Lower leg skin (tissue), 4 donors: ENCODE measurements at regions not wholly inside any gene's neighbourhood (a gene's known extent, or its start where the extent isn't known, plus 50 kb on each side); places are given as distances from the start of the nearest gene placed in this dataset.

Experiments
- DNase-seq, 2 donors: peaks; one replicate each; pipeline ENCODE4 v3.0.0-alpha.2; 2019; ENCODE audit warnings: low spot score in 2 of 2
- H3K4me3 ChIP-seq: fragments of 200-600 bp; sonication (generic); 2 replicates; pipeline ENCODE4 v1.5.1; 2017; ENCODE audit warnings: mild to moderate bottlenecking, low read depth; ENCODE audit not compliant: poor library complexity, severe bottlenecking
- CTCF ChIP-seq, 3 donors: fragments of 450-650 bp; IDR thresholded peaks; one replicate each; pipeline ENCODE4 v1.5.1; 2016; ENCODE audit warnings: antibody characterized with exemption in 3 of 3, mild to moderate bottlenecking in 3 of 3, moderate library complexity in 2 of 3
- POLR2A ChIP-seq, 2 donors: fragments of 450-650 bp; IDR thresholded peaks; one replicate each; pipeline ENCODE4 v1.6.1; 2016 to 2017; ENCODE audit warnings: antibody characterized with exemption in 2 of 2, mild to moderate bottlenecking in 1 of 2, moderate library complexity in 1 of 2
- WGBS, 2 donors: methylation state at CpG; one replicate each; pipeline ENCODE4 v1.1.5; 2018; 5-methylcytosine and 5-hydroxymethylcytosine counted together
- intact Hi-C: fragments of 100-400 bp; cut with DNase I; formaldehyde crosslinking; loops from one replicate; pipeline ENCODE4 v1.15.0; 2023; ENCODE audit warnings: low total_unique reads

GRCh38 chr14:98946940-98947339 lies 325.1 kb downstream of the BCL11B start:
- peak in 1 of 2 donors; percentile 86 for DNase-seq
- H3K4me3 ChIP-seq = no peak overlapping the region
- no peak for TF ChIP-seq POLR2A (IDR thresholded peaks at IDR 0.05)
- no peak for TF ChIP-seq CTCF (IDR thresholded peaks at IDR 0.05)
- WGBS, 2 donors = 28 to 32% methylated on average over 8 of the region's 8 CpGs
- intact Hi-C loops = no loop called here

GRCh38 chr14:98947911-98948595 lies 323.9 kb downstream of the BCL11B start:
- DNase-seq = peak in 1 of 2 donors; percentile 56
- intact Hi-C loops = no loop called here
- no peak overlapping the region for H3K4me3 ChIP-seq
- 86 to 92% methylated on average over 8 of the region's 8 CpGs for WGBS, 2 donors
- TF ChIP-seq CTCF (IDR thresholded peaks at IDR 0.05) = no peak
- no peak for TF ChIP-seq POLR2A (IDR thresholded peaks at IDR 0.05)

GRCh38 chr14:98949051-98949450 lies 322.9 kb downstream of the BCL11B start:
- WGBS, 2 donors = 58 to 60% methylated on average over 2 of the region's 2 CpGs
- peak in 1 of 2 donors; percentile 39 for DNase-seq
- TF ChIP-seq POLR2A (IDR thresholded peaks at IDR 0.05) (no peak), CTCF (IDR thresholded peaks at IDR 0.05) (no peak)
- intact Hi-C loops = no loop called here
- H3K4me3 ChIP-seq = no peak overlapping the region

- peak in 1 of 2 donors; percentile 87 for DNase-seq
- intact Hi-C loops = no loop called here
- 57 to 60% methylated on average over 8 to 9 of the region's 9 CpGs for WGBS, 2 donors
- H3K4me3 ChIP-seq = no peak overlapping the region
- no peak for TF ChIP-seq POLR2A (IDR thresholded peaks at IDR 0.05)
- TF ChIP-seq CTCF (IDR thresholded peaks at IDR 0.05) = no peak
Observed at GRCh38 chr14:98949481-98950135, 322.4 kb downstream of the BCL11B start.

- H3K4me3 ChIP-seq = no peak overlapping the region
- WGBS, 2 donors = 80% methylated on average over 5 of the region's 5 CpGs
- intact Hi-C loops = no loop called here
- TF ChIP-seq POLR2A (IDR thresholded peaks at IDR 0.05) = no peak
- peak in 1 of 2 donors; percentile 59 for DNase-seq
Observed at GRCh38 chr14:98950353-98950895, 321.6 kb downstream of the BCL11B start.

GRCh38 chr14:98951031-98951430 lies 321.0 kb downstream of the BCL11B start:
- intact Hi-C loops = no loop called here
- DNase-seq = peak in 1 of 2 donors; percentile 45
- TF ChIP-seq POLR2A (IDR thresholded peaks at IDR 0.05) (no peak), CTCF (IDR thresholded peaks at IDR 0.05) (no peak)
- no peak overlapping the region for H3K4me3 ChIP-seq
- 84 to 90% methylated on average over 3 of the region's 3 CpGs for WGBS, 2 donors
